Smooth muscle cell of the brain vasculature (primary cell): ENCODE measurements at regions not wholly inside any gene's neighbourhood (a gene's known extent, or its start where the extent isn't known, plus 50 kb on each side); places are given as distances from the start of the nearest gene placed in this dataset.

ENCODE experiments used
- DNase-seq: peaks from one replicate; pipeline ENCODE4 v3.0.0-alpha.2; 2012; ENCODE audit warnings: low read depth, low spot score

DNA sequence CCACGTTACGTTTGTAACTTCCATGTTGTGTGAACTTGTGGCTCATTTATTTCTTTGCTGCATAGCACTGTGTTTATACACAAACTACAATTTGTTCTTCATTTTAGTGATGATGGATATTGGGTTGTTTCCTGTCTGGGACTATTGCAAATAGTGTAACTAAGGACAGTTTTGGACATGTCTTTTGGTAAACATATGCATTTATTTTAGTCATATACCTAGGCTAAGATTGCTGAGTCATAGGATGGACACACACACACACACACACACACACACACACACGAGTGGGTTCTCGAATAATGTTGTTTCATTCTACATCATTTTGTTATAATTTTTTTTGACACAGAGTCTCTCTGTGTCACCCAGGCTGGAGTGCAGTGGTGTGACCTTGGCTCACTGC lies 123.5 kb upstream of the CAND1 start:
- DNase-seq: no peak

DNA sequence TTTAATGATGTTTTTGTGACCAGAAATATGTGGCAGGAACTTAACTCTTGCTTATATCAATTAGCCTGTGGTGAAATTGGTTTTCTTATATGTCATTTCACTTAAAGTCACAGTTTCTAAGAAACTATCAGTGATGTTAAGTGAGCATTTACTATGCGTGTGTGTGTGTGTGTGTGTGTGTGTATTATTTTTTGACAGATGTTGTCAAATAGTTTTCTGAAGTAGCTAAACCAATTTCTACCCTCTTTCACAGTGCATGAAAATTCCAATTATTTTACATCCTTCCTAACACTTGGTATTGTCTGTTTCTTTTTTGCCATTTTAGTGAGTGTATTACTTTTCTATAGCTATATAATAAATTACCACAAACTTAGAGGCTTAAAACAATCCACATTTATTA lies 122.1 kb upstream of the CAND1 start:
- DNase-seq: no peak

DNA sequence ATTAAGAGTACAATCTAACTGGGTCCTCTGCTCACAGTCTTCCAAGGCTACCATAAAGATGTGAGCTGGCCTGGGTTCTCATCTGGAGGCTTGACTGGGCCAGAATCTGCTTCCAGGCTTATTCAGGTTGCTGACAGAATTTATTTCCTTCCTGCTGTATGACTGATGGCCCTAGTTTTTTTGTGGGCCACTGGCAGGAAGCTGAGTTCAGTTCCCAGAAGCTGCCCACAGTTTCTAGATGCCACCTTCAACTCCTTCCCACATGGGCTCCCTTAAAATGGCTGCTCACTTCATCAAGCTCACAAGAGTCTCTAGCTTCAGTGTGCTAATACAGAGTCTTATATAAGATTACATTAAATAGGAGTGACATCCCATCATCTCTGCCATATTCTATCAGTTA lies 121.7 kb upstream of the CAND1 start:
- DNase-seq: no peak

DNA sequence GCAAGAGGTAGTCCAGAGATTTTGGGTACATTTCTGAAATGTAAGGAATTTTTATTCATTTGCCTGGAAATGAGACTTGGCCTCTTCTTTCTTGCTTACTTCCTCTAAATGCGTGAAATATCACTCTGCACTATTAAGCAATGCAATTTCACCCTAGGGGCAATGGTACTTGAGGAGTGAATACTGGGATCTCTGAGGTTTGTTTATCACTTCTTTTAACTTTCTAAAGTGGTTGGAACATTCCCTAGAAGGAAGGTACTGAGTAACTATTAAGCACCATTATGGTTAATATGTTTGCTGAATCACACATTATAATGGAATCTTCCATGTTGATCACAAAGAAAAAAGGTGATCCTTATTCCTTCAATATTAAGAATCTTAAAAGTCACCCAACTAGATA lies 120.9 kb upstream of the CAND1 start:
- DNase-seq: no peak

DNA sequence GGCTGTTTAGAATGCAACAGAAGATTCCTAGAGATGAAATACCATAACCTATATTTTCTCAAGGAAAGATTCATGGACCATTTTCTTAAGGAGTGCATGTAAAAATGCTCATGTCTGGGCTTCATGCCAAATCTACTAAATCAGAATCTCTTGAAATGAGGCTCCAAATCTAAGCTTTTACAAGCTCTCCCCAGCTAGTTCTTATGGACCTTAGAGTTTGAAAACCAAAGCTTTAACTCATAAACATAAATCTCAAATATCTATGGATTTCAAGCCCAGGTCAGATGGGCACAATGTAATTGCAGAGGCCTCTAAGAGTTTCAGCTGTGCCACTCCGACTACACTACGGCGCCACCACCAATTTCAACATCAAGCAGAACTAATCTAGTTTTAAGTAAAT lies 117.3 kb upstream of the CAND1 start:
- DNase-seq: no peak

DNA sequence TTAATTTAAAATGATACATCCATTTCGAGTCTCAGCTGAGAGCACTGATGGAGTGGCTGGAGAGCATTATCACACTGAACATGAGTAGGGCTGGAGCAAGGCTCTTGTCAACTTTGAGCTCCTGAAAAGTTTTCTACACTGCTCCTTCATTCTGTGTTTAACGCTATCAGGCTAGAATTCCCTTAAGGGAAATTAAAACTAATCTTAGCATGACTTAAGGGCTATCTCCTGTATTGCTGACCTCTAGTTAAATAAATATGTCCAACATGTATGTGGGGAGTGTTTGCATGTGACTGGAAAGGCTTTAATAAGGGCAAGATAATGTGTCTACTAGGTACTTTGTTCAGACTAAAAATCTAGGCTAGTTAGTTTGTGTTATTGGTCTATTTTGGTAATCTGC lies 116.7 kb upstream of the CAND1 start:
- no peak for DNase-seq

DNA sequence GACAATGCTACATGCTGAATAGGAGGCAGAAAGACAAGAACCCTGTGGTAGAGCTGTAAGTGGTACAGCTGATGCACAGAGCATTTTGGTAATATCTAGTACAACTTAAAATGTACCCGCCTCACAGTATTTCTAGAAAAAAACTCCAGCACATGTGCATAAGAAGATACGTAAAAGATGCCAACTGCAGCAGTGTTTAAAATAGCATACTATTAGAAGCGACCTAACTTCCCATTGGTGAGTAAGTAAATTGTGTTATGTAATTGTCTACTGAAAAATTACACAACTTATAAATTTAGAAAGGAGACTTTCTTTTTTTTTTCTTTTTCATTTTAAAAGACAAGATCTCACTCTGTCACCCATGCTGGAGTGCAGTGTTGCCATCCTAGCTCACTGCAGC lies 114.3 kb upstream of the CAND1 start:
- DNase-seq: no peak

DNA sequence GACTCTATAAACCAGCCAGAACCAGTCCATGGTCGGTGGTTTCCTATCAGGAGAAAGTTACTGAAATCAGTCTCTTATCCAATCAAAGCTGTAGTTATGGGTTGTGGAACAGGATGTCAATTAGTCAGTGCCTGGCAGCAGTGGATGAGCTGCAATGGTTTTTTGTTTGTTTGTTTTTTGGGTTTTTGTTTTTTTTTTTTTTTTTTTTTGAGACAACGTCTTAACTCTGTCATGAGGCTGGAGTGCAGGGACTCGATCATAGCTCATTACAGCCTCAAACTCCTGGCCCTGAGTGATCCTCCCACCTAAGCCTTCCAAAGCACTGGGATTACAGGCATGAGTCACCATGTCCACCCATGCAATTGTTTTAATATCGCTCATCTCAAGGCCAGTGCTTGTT lies 113.3 kb upstream of the CAND1 start:
- DNase-seq: no peak

DNA sequence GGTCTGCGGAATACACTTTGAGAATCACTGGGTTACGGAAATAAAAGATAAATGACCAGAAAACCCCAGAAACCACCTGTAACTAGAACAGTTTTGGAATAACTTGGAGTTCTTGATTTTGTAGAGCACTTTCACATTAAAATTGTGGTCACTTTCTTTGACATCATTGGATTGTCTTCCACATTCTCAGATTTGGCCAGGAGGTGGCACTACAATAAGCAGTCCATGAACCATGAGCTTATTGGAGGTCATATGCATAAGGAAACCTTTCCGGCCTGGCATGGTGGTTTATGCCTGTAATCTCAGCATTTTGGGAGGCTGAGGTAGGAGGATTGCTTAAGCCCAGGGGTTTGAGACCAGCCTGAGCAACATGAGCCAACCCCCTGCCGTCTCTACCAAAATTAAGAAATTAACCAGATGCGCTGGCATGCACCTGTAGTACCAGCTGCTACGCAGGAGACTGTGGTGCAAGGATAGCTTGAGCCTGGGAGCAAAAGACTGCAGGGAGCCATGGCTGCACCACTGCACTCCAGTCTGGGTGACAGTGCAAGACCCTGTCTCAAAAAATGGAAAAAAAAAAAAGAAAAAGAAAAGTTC lies 107.7 kb upstream of the CAND1 start:
- DNase-seq: peak; percentile 1

DNA sequence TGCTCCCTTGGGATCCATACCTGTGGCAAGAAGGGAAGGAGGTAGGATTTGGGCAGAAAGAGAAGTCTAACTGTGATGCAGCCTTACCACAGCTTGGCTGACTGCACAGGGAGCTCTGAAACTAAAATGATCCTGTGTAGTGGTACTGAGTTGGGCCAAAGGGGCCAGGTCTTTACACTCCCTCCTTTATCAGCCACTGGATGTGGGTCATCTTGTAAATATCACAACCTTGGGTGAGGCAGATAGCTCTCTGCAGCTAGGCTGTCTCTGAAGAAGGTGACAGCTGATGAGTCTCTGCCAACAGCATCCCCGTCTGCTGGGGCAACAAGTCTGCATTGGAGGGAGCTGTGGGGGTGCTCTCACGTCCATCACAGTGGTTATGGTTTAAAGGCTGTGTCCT lies 95.9 kb upstream of the CAND1 start:
- no peak for DNase-seq

DNA sequence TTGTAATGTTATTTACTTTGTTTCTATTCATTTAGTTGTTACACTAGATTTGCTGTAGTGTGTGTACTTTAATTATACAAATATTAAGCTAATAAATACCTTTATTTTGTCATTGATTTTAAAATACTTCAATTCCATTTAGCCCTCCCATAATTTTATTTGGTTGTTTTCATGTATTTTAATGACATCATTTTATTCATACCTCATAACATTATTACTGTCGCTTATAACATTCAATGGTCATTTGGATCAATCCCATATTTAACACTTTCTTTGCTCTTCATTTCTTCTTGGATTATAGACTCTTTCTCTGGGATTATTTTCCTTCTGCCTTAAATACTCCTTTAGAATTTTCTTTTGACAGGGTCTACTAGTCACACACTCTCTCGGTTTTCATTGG lies 86.6 kb upstream of the CAND1 start:
- no peak for DNase-seq

DNA sequence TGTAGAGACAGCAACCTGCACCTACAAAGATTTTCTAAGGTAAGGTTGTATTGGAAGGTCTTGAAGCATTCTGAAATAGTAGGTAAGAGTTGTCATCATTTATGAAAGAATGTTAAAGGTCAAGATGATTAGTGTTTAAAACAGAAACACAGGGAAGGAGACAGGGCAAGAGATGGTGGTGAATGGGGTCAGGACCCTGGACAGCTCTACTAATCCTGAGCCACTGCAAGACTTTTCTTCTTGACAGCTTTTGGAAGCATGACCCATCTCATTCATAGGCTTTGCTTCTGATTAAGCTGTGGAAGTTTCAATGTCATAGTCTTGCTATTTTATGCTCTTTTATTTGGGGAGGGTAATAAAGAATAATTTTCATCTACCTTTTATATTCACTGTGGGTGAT lies 75.5 kb upstream of the CAND1 start:
- peak; percentile 4 for DNase-seq

DNA sequence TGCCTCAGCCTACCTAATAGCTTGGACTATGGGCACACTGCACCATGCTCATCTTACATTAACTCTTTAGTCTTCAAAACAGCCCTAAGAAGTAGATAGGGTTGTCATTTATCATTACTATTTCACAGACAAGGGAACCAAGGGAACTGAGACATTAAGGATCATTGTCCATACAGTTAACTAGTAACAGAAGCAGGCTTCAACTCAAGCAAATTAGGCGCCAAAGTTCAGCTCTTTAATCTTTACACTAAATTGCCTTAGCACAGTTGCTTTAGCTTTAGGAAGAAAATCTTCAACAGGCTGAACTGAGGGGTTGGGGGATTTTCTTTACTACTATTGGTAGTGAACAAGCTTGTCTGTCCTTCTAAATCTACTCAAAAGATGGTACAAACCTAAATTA lies 68.8 kb upstream of the CAND1 start:
- DNase-seq: no peak

DNA sequence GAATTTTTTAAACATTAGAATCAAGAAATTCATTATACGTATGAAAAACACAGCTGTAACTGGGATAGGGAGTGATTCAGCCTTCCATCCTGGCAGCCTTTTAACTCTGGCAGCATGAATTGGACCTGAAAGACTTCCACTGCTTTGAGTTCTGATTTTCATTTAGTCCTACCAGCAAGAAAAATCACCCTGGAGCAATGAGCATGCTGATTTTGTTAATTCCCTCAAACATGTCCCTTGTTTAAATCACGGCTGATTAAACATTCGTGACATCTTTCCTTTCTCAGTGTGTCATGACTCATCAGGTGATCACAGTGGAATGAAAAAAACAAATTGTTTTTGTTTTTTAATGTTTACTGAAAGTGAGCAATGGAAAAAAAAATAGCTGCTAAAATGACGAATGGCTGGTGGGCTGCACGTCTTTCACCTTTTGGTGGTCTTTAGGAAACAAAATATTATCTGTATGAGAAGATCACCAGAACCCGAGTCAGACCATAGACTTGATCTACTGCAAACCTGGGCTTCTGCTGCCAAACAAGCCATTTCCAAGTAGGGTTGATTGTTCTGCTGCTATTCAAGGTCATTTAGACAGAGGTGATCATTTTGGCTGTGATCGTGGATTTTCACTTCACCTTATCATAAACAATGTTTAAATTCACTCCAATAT lies 67.0 kb upstream of the CAND1 start:
- no peak for DNase-seq

DNA sequence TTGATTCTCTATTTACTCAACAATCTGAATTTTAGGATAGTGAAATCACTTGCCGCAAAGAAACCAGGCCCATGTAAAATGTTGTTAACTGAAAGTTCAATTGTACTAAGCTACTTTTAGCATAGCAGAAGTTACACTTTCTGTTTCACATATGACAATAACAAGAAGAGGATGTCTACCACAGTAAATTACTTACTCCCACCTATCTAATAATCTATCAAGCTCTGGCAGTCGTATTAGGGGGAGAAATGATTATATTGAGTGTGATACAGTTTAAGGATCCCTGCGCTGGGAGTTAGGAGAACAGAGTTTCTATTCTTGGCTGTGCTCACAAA lies 66.5 kb upstream of the CAND1 start:
- no peak for DNase-seq

DNA sequence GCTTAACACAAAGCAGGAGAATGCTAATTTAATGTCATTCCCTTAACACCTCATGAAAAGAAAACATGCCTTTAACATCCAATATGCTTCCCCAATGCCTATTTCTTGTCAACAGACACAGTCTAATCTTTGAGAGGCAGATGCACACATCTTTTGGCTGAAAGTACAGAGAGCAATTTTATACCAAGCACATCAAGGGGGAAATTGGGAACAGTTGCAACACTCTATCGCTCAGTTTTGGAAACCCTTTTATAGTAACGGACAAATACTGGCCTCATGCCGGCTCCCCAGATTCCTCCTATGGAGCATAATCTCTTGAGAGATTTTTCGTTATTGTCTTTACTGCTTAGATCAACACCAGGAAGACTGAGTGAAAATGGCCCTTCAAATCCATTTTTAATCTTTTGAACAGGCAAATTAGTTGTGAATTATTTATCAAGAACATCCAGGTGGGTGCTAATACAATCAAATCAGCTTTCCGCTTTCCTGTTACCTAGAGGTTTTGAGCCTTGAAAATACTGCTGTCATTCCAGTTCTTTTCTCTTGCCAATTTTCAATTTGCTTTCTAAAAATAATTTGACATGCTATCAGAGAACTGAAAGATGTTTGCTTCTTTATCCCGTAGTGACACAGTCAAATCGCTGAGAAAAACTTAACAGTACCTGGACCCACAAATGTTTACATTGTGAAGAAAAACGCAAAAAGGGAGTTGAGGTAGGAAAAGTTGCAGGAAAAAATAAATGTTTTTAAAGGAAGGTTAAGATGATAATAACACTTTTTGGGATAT lies 60.7 kb upstream of the CAND1 start:
- DNase-seq: no peak

DNA sequence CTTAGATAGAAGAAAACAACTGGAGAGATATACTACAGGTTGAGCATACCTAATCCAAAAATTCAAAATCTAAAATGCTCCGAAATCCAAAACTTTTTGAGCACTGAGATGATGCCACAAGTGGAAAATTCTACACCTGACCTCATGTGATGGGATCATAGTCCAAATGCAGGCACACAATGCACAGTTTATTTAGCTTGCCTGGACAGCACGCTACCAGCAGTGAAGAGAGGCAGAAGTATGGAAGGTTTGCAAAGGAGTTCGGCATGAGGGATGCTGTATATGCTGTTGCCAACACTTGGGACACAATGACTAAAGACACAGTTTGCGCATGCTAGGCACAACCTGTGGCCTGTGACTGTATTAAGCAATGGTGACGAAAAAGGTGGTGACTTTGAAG lies 58.1 kb upstream of the CAND1 start:
- DNase-seq: no peak

DNA sequence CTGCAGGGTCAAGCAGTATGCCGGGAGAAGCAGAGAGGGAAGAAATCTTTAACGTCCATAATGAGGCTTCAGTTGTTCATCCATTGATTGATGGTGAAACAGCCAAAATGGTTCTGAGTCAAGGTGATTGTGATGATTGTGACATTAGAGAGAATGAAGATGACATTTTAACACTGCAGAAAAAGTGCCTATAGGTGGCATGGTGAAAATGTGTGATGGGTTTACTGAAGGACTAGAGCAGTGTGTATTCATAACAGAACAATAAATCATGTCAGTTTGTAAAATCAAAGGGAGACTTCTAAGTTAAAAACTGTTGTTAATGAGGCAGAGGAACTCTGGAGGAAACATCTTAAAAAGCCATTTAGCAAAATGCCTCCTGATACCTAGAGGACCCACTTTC lies 57.7 kb upstream of the CAND1 start:
- DNase-seq: no peak

DNA sequence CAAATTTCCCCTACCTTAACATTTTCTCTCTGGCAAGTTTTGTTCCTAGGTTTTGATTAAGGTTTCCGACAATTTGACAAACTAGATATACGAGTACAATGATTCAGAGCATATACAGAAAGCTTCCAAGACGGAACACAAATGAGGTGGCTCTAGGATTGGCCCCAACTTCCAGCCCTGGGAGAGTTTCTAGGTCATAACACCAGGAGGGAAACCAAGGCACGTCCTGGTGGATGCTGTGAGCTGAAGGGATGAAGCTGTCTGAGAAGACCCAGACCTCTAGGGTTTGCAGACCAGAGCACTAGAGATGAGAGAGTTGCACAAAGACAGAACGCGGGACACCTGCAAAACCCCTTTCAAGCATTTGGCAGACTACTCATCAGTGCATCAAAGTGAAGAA lies 51.5 kb upstream of the CAND1 start:
- no peak for DNase-seq
